Panc1 (cell line): ENCODE measurements at regions not wholly inside any gene's neighbourhood (a gene's known extent, or its start where the extent isn't known, plus 50 kb on each side); places are given as distances from the start of the nearest gene placed in this dataset.

Experiments
- ATAC-seq: fragments of 200-7000 bp; cut with Tn5 transposase; 2 replicates; pipeline ENCODE4 v1.9.1; 2020; ENCODE audit warnings: mild to moderate bottlenecking, moderate library complexity
- BruUV-seq: library from RNA; stranded (reverse); fragments of 400-500 nt; replicated peaks from 2 replicates; lab custom pipeline; 2021; lab: Mats Ljungman, UMichigan
- CTCF ChIA-PET: fragments of 300-600 bp; sonication (Branson Sonifier 250); formaldehyde crosslinking; loops from one replicate; lab custom pipeline; 2022; ENCODE audit warnings: antibody characterized with exemption; lab: Charles Lee
- POLR2A ChIA-PET: fragments of 300-600 bp; sonication (Branson Sonifier 250); formaldehyde crosslinking; loops from one replicate; lab custom pipeline; 2022; ENCODE audit warnings: antibody characterized with exemption; lab: Charles Lee
- DNase-seq: peaks from one replicate; pipeline ENCODE4 v3.0.0-alpha.2; 2010; ENCODE audit warnings: low read depth, low spot score
- H3K27ac ChIP-seq: 2 replicates; pipeline ENCODE4 v1.5.1; 2011; ENCODE audit warnings: mild to moderate bottlenecking, low read length, inconsistent platforms
- H3K27me3 ChIP-seq: fragments of 200-500 bp; sonication (Bioruptor generic); 2 replicates; pipeline ENCODE4 v1.6.0; 2014; ENCODE audit warnings: low read length, inconsistent platforms; ENCODE audit not compliant: control insufficient read depth, insufficient read depth
- H3K36me3 ChIP-seq: fragments of 200-500 bp; sonication (Bioruptor generic); 2 replicates; pipeline ENCODE4 v1.5.1; 2014; ENCODE audit warnings: inconsistent platforms, mild to moderate bottlenecking, low read length, moderate library complexity; ENCODE audit not compliant: control insufficient read depth, insufficient read depth
- H3K4me1 ChIP-seq: 2 replicates; pipeline ENCODE4 v1.5.1; 2011; ENCODE audit warnings: inconsistent platforms, mild to moderate bottlenecking, low read length, moderate library complexity; ENCODE audit not compliant: control insufficient read depth, insufficient read depth
- H3K4me3 ChIP-seq, 2 experiments: 2 replicates each; pipeline ENCODE4 v1.5.1; 2011 to 2012; ENCODE audit warnings: low read depth in 2 of 2, low read length in 2 of 2, mild to moderate bottlenecking in 2 of 2, inconsistent platforms in 1 of 2, moderate library complexity in 1 of 2
- H3K9me3 ChIP-seq: fragments of 200-500 bp; sonication (Bioruptor generic); 2 replicates; pipeline ENCODE4 v1.5.1; 2014; ENCODE audit warnings: low read depth, mild to moderate bottlenecking, inconsistent platforms, low read length, moderate library complexity; ENCODE audit not compliant: control insufficient read depth, insufficient read depth
- POLR2AphosphoS5 ChIP-seq: IDR thresholded peaks from 2 replicates; pipeline ENCODE4 v1.6.1; 2012; ENCODE audit warnings: mild to moderate bottlenecking, low read depth, low read length, moderate library complexity
- REST ChIP-seq, 2 experiments: IDR thresholded peaks; 2 replicates each; pipeline ENCODE4 v1.6.1; 2011 to 2012; ENCODE audit warnings: low read depth in 2 of 2, control low read depth in 1 of 2, low read length in 1 of 2, mild to moderate bottlenecking in 1 of 2, moderate library complexity in 1 of 2; ENCODE audit not compliant: insufficient read depth in 1 of 2
- SIN3A ChIP-seq: IDR thresholded peaks from 2 replicates; pipeline ENCODE4 v1.6.1; 2012; ENCODE audit warnings: low read depth, mild to moderate bottlenecking, low read length, moderate library complexity, borderline replicate concordance; ENCODE audit not compliant: insufficient read depth
- TCF7L2 ChIP-seq: IDR thresholded peaks from 2 replicates; pipeline ENCODE4 v1.6.1; 2011; ENCODE audit warnings: mild to moderate bottlenecking, low read depth, low read length, inconsistent platforms
- in situ Hi-C: cut with HindIII; loops from 2 replicates; pipeline ENCODE4 v1.10.0; 2016; ENCODE audit warnings: low sequenced_read_pairs, low pct_unique_long_range_greater_than_20kb
- intact Hi-C: fragments of 100-400 bp; cut with micrococcal nuclease; formaldehyde crosslinking; loops from one replicate; pipeline ENCODE4 v1.10.0; 2022; ENCODE audit not compliant: unreplicated experiment
- TF ChIP-seq, protein P1 (sequence below): fragments of 450-650 bp; IDR thresholded peaks from 2 replicates; pipeline ENCODE4 v1.5.1; 2017; ENCODE audit warnings: mild to moderate bottlenecking

GRCh38 chr2:7971841-7972240 is 710.0 kb upstream of the ID2 start:
- H3K9me3 ChIP-seq: no peaks in the 10 kb centered on the region
- POLR2A ChIA-PET: no interaction called here
- no peak for ATAC-seq
- no peak overlapping the region for H3K27ac ChIP-seq
- DNase-seq: no peak
- CTCF ChIA-PET: no interaction called here
- intact Hi-C loops: no loop called here
- no TSS peak for BruUV-seq
- H3K4me3 ChIP-seq: no peak overlapping the region
- TF ChIP-seq REST (IDR thresholded peaks at IDR 0.05; ENCODE audit: insufficient read depth in 1 of 2, low read depth in 2 of 2, low read length in 1 of 2) (no peak), SIN3A (no peak), POLR2AphosphoS5 (no peak), TCF7L2 (no peak)
- TF ChIP-seq, protein P1, sequence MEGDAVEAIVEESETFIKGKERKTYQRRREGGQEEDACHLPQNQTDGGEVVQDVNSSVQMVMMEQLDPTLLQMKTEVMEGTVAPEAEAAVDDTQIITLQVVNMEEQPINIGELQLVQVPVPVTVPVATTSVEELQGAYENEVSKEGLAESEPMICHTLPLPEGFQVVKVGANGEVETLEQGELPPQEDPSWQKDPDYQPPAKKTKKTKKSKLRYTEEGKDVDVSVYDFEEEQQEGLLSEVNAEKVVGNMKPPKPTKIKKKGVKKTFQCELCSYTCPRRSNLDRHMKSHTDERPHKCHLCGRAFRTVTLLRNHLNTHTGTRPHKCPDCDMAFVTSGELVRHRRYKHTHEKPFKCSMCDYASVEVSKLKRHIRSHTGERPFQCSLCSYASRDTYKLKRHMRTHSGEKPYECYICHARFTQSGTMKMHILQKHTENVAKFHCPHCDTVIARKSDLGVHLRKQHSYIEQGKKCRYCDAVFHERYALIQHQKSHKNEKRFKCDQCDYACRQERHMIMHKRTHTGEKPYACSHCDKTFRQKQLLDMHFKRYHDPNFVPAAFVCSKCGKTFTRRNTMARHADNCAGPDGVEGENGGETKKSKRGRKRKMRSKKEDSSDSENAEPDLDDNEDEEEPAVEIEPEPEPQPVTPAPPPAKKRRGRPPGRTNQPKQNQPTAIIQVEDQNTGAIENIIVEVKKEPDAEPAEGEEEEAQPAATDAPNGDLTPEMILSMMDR: no peak
- no peaks in the 10 kb centered on the region for H3K36me3 ChIP-seq
- no peaks in the 10 kb centered on the region for H3K4me1 ChIP-seq
- in situ Hi-C loops: no loop called here
- H3K27me3 ChIP-seq: peaks cover 4% of the 10 kb centered on the region

DNA sequence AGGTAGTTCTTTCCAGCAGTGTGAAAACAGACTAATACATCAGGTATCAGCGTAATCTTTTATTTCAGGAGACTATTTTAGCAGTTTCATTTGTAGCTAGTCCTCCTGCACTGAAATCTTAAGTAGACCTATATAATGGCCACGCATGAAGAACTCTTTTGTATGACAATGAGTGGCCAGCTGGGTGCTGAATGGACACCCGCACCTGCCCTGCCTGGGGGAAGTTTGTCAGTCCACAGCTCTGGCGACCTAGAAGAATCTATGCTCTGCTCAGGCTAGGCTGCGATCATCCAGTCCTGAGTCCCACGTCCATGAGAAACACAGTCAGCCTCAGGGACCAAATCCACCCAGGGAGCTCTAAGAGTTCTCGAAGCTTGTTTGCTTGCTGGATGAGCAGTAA is 709.2 kb upstream of the ID2 start:
- no peak for ATAC-seq
- POLR2A ChIA-PET: no interaction called here
- TF ChIP-seq POLR2AphosphoS5: no peak
- TF ChIP-seq, protein P1: no peak
- no peak for TF ChIP-seq SIN3A
- TF ChIP-seq TCF7L2: no peak
- no peak for TF ChIP-seq REST (IDR thresholded peaks at IDR 0.05; ENCODE audit: insufficient read depth in 1 of 2, low read depth in 2 of 2, low read length in 1 of 2)

More for the DNA sequence above, 709.2 kb upstream of the ID2 start:
- DNase-seq: no peak
- CTCF ChIA-PET: no interaction called here
- Histone ChIP-seq H3K27me3 (peaks cover 4% of the 10 kb centered on the region), H3K36me3 (no peaks in the 10 kb centered on the region), H3K4me1 (no peaks in the 10 kb centered on the region), H3K4me3 (no peak overlapping the region), H3K9me3 (no peaks in the 10 kb centered on the region), H3K27ac (no peak overlapping the region)
- BruUV-seq: no TSS peak
- in situ Hi-C loops: no loop called here
- intact Hi-C loops: no loop called here
